ENCODE measurements at regions not wholly inside any gene's neighbourhood (a gene's known extent, or its start where the extent isn't known, plus 50 kb on each side); places are given as distances from the start of the nearest gene placed in this dataset.
A peak's percentile ranks its signal among the peaks of the same experiment; 100 is the strongest.
"Not testable (repeated sequence)": the region's sequence is repeated elsewhere in the genome, so short reads cannot be mapped to it uniquely, and the experiment has no call there.

- TF ChIP-seq CTCF (conservative IDR thresholded peaks at IDR 0.05; ENCODE audit: low read depth, low read length), result no peak
- DNase-seq (ENCODE audit: low read depth), result no peak
Observed at GRCh38 chr3:34075975-34076374, 277.5 kb downstream of the PDCD6IP start.

GRCh38 chr3:34077417-34078195 is 279.2 kb downstream of the PDCD6IP start:
- no peak overlapping the region for H3K4me3 ChIP-seq (ENCODE audit: low read depth, low read length)
- peak; percentile 14 for DNase-seq (ENCODE audit: low read depth)
- no peak for TF ChIP-seq CTCF (conservative IDR thresholded peaks at IDR 0.05; ENCODE audit: low read depth, low read length)

More at GRCh38 chr3:34075975-34076374, 277.5 kb downstream of the PDCD6IP start:
- no peak overlapping the region for H3K4me3 ChIP-seq (ENCODE audit: low read depth, low read length)

- DNase-seq (ENCODE audit: low read depth), result no peak
- no peak overlapping the region for H3K4me3 ChIP-seq (ENCODE audit: low read depth, low read length)
- no peak for TF ChIP-seq CTCF (conservative IDR thresholded peaks at IDR 0.05; ENCODE audit: low read depth, low read length)
Observed at GRCh38 chr3:34078418-34078817, 280.0 kb downstream of the PDCD6IP start.

- DNase-seq (ENCODE audit: low read depth); H3K4me3 ChIP-seq (ENCODE audit: low read depth, low read length): not testable (repeated sequence)
Observed at GRCh38 chr3:34079849-34080248, 281.4 kb downstream of the PDCD6IP start.

GRCh38 chr3:34090379-34090778 is 291.9 kb downstream of the PDCD6IP start:
- DNase-seq (ENCODE audit: low read depth); H3K4me3 ChIP-seq (ENCODE audit: low read depth, low read length): not testable (repeated sequence)

GRCh38 chr3:34090876-34091275 is 292.4 kb downstream of the PDCD6IP start:
- TF ChIP-seq CTCF (conservative IDR thresholded peaks at IDR 0.05; ENCODE audit: low read depth, low read length), result no peak
- DNase-seq (ENCODE audit: low read depth), result no peak

GRCh38 chr3:34094280-34094679 is 295.9 kb downstream of the PDCD6IP start:
- not testable (repeated sequence) for DNase-seq (ENCODE audit: low read depth); H3K4me3 ChIP-seq (ENCODE audit: low read depth, low read length)

More at GRCh38 chr3:34090876-34091275, 292.4 kb downstream of the PDCD6IP start:
- H3K4me3 ChIP-seq (ENCODE audit: low read depth, low read length), result no peak overlapping the region

GRCh38 chr3:34102288-34102687 is 303.9 kb downstream of the PDCD6IP start:
- H3K4me3 ChIP-seq (ENCODE audit: low read depth, low read length), result no peak overlapping the region
- no peak for DNase-seq (ENCODE audit: low read depth)
- no peak for TF ChIP-seq CTCF (conservative IDR thresholded peaks at IDR 0.05; ENCODE audit: low read depth, low read length)

All from choroid plexus epithelial cell (primary cell).